Esophagus squamous epithelium (tissue), 4 donors: ENCODE measurements at regions not wholly inside any gene's neighbourhood (a gene's known extent, or its start where the extent isn't known, plus 50 kb on each side); places are given as distances from the start of the nearest gene placed in this dataset.
"Not testable (repeated sequence)": the region's sequence is repeated elsewhere in the genome, so short reads cannot be mapped to it uniquely, and the experiment has no call there.

Experiments
- CTCF ChIP-seq, 6 experiments: fragments of 450-650 bp in 4 of 6; fragments of 200-600 bp in 2 of 6; sonication (generic) in 2 of 6; IDR thresholded peaks; one replicate each; pipeline ENCODE4 v1.5.1; 2016 to 2019; ENCODE audit warnings: antibody characterized with exemption in 6 of 6, mild to moderate bottlenecking in 4 of 6, moderate library complexity in 4 of 6
- POLR2A ChIP-seq, 4 donors: fragments of 450-650 bp; IDR thresholded peaks; one replicate each; pipeline ENCODE4 v1.6.1; 2017; ENCODE audit warnings: antibody characterized with exemption in 4 of 4, mild to moderate bottlenecking in 4 of 4, moderate library complexity in 3 of 4

GRCh38 chr5:18617191-18617590 is 982.9 kb downstream of the TAF11L14 start:
- not testable (repeated sequence) for TF ChIP-seq CTCF, POLR2A (IDR thresholded peaks at IDR 0.05)
